ENCODE measurements at regions not wholly inside any gene's neighbourhood (a gene's known extent, or its start where the extent isn't known, plus 50 kb on each side); places are given as distances from the start of the nearest gene placed in this dataset.

GRCh38 chr10:62534031-62534430 is 159.9 kb downstream of the ZNF365 start (continued):
- TF ChIP-seq AEBP2 (tag by site-specific recombination; IDR thresholded peaks at IDR 0.05; ENCODE audit: borderline replicate concordance), result no peak
- TF ChIP-seq, protein P1, sequence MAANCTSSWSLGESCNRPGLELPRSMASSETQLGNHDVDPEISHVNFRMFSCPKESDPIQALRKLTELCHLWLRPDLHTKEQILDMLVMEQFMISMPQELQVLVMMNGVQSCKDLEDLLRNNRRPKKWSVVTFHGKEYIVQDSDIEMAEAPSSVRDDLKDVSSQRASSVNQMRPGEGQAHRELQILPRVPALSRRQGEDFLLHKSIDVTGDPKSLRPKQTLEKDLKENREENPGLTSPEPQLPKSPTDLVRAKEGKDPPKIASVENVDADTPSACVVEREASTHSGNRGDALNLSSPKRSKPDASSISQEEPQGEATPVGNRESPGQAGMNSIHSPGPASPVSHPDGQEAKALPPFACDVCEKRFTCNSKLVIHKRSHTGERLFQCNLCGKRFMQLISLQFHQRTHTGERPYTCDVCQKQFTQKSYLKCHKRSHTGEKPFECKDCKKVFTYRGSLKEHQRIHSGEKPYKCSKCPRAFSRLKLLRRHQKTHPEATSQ (tag by site-specific recombination; IDR thresholded peaks at IDR 0.05), result no peak

GRCh38 chr10:62538606-62539005 is 164.4 kb downstream of the ZNF365 start:
- ChIA-PET POLR2A (no interaction called here), CTCF (no interaction called here)
- H3K27ac ChIP-seq (ENCODE audit: extremely low read depth, low read depth, low read length), result no peak overlapping the region
- no peaks in the 10 kb centered on the region for H3K4me1 ChIP-seq (ENCODE audit: control insufficient read depth, insufficient read depth, low read length)
- H3K4me3 ChIP-seq (ENCODE audit: low read depth, low read length), result no peak overlapping the region
- no peaks in the 10 kb centered on the region for H3K36me3 ChIP-seq (ENCODE audit: control insufficient read depth in 2 of 2, insufficient read depth in 1 of 2, low read length in 2 of 2)
- TF ChIP-seq ZFP69B (tag by site-specific recombination; IDR thresholded peaks at IDR 0.05), result no peak
- TF ChIP-seq ZNF239 (tag by site-specific recombination; IDR thresholded peaks at IDR 0.05), result no peak
- TF ChIP-seq ZNF529 (tag by site-specific recombination; IDR thresholded peaks at IDR 0.05; ENCODE audit: insufficient replicate concordance), result no peak
- TF ChIP-seq ZNF274 (IDR thresholded peaks at IDR 0.05; ENCODE audit: low read length), result no peak
- TF ChIP-seq ZNF274 (tag by site-specific recombination; IDR thresholded peaks at IDR 0.05; ENCODE audit: borderline replicate concordance), result no peak
- no peak for TF ChIP-seq ZNF366 (tag by site-specific recombination; conservative IDR thresholded peaks at IDR 0.05)
- H3K9me3 ChIP-seq (ENCODE audit: control insufficient read depth, insufficient read depth, low read depth, low read length), result no peaks in the 10 kb centered on the region

- Histone ChIP-seq H3K4me1 (ENCODE audit: control insufficient read depth, insufficient read depth, low read length) (no peaks in the 10 kb centered on the region), H3K9me3 (ENCODE audit: control insufficient read depth, insufficient read depth, low read depth, low read length) (no peaks in the 10 kb centered on the region), H3K36me3 (ENCODE audit: control insufficient read depth in 2 of 2, insufficient read depth in 1 of 2, low read length in 2 of 2) (no peaks in the 10 kb centered on the region), H3K27ac (ENCODE audit: extremely low read depth, low read depth, low read length) (no peak overlapping the region), H3K4me3 (ENCODE audit: low read depth, low read length) (no peak overlapping the region)
- POLR2A ChIA-PET, result no interaction called here
- CTCF ChIA-PET, result no interaction called here
- no peak for TF ChIP-seq ZNF670 (tag by site-specific recombination; IDR thresholded peaks at IDR 0.05; ENCODE audit: low read depth)
- TF ChIP-seq GLI4 (tag by site-specific recombination; IDR thresholded peaks at IDR 0.05), result no peak
- TF ChIP-seq ZNF248 (tag by site-specific recombination; IDR thresholded peaks at IDR 0.05), result no peak
- no peak for TF ChIP-seq TRIM28 (IDR thresholded peaks at IDR 0.05; ENCODE audit: borderline replicate concordance, low read length)
- no peak for TF ChIP-seq HIC1 (tag by site-specific recombination; IDR thresholded peaks at IDR 0.05)
- TF ChIP-seq PATZ1 (tag by site-specific recombination; IDR thresholded peaks at IDR 0.05), result no peak
- TF ChIP-seq ZNF561 (tag by site-specific recombination; IDR thresholded peaks at IDR 0.05; ENCODE audit: borderline replicate concordance), result no peak
- no peak for TF ChIP-seq ZNF654 (tag by site-specific recombination; IDR thresholded peaks at IDR 0.05; ENCODE audit: low read depth)
- TF ChIP-seq ZNF133 (tag by site-specific recombination; IDR thresholded peaks at IDR 0.05), result no peak
- TF ChIP-seq SETDB1 (IDR thresholded peaks at IDR 0.05; ENCODE audit: insufficient read length, low read length), result no peak
- no peak for TF ChIP-seq ZNF366 (tag by site-specific recombination; conservative IDR thresholded peaks at IDR 0.05)
- no peak for TF ChIP-seq ZNF473 (tag by site-specific recombination; IDR thresholded peaks at IDR 0.05)
- TF ChIP-seq ZNF138 (tag by site-specific recombination; IDR thresholded peaks at IDR 0.05; ENCODE audit: borderline replicate concordance), result no peak
- TF ChIP-seq ZNF157 (tag by site-specific recombination; IDR thresholded peaks at IDR 0.05), result no peak
- TF ChIP-seq, protein P2, sequence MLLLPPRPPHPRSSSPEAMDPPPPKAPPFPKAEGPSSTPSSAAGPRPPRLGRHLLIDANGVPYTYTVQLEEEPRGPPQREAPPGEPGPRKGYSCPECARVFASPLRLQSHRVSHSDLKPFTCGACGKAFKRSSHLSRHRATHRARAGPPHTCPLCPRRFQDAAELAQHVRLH (tag by site-specific recombination; IDR thresholded peaks at IDR 0.05), result no peak
- TF ChIP-seq ZNF544 (tag by site-specific recombination; IDR thresholded peaks at IDR 0.05), result no peak
- no peak for TF ChIP-seq ZNF48 (tag by site-specific recombination; IDR thresholded peaks at IDR 0.05)
- no peak for TF ChIP-seq ZNF391 (tag by site-specific recombination; IDR thresholded peaks at IDR 0.05; ENCODE audit: borderline replicate concordance, low read depth)
- TF ChIP-seq ZNF239 (tag by site-specific recombination; IDR thresholded peaks at IDR 0.05), result no peak
Observed at GRCh38 chr10:62540389-62540788, 166.2 kb downstream of the ZNF365 start.
